ELF-1 (cell line): ENCODE measurements at regions not wholly inside any gene's neighbourhood (a gene's known extent, or its start where the extent isn't known, plus 50 kb on each side); places are given as distances from the start of the nearest gene placed in this dataset.
"Not testable (repeated sequence)": the region's sequence is repeated elsewhere in the genome, so short reads cannot be mapped to it uniquely, and the experiment has no call there.

Experiments
- DNase-seq: peaks from one replicate; pipeline ENCODE4 v3.0.0-alpha.2; 2016; ENCODE audit warnings: low read depth, low spot score

GRCh38 chr10:100662067-100662466 is 83.3 kb upstream of the PAX2 start:
- no peak for DNase-seq

- DNase-seq, result peak; percentile 57
These were observed 80.8 kb upstream of the PAX2 start for GRCh38 chr10:100664316-100665149.

- DNase-seq, result not testable (repeated sequence)
These were observed 78.7 kb upstream of the PAX2 start for GRCh38 chr10:100666634-100667033.

GRCh38 chr10:100669616-100670015 is 75.8 kb upstream of the PAX2 start:
- no peak for DNase-seq

GRCh38 chr10:100670368-100670767 is 75.0 kb upstream of the PAX2 start:
- no peak for DNase-seq

- peak; percentile 66 for DNase-seq
These were observed 74.4 kb upstream of the PAX2 start for GRCh38 chr10:100670828-100671479.

- no peak for DNase-seq
These were observed 73.2 kb upstream of the PAX2 start for GRCh38 chr10:100672199-100672598.

- DNase-seq, result no peak
These were observed 68.0 kb upstream of the PAX2 start for GRCh38 chr10:100677290-100677945.

GRCh38 chr10:100679327-100679726 is 66.1 kb upstream of the PAX2 start:
- DNase-seq, result no peak

- no peak for DNase-seq
These were observed 62.4 kb upstream of the PAX2 start for GRCh38 chr10:100683004-100683403.

GRCh38 chr10:100683545-100684300 is 61.7 kb upstream of the PAX2 start:
- DNase-seq, result no peak

GRCh38 chr10:100684688-100685235 is 60.6 kb upstream of the PAX2 start:
- DNase-seq, result no peak

- no peak for DNase-seq
These were observed 60.1 kb upstream of the PAX2 start for GRCh38 chr10:100685331-100685730.

GRCh38 chr10:100687143-100688003 is 58.0 kb upstream of the PAX2 start:
- DNase-seq, result no peak

- DNase-seq, result no peak
These were observed 57.2 kb upstream of the PAX2 start for GRCh38 chr10:100688201-100688600.

- no peak for DNase-seq
These were observed 51.6 kb upstream of the PAX2 start for GRCh38 chr10:100693821-100694220.
